Stimulated activated CD4-positive, alpha-beta T cell treated with anti-CD3 and anti-CD28 coated beads, TNF-alpha, amount 100 ng/mL, for 4 hours (primary cell): ENCODE measurements at regions not wholly inside any gene's neighbourhood (a gene's known extent, or its start where the extent isn't known, plus 50 kb on each side); places are given as distances from the start of the nearest gene placed in this dataset.
"Not testable (repeated sequence)": the region's sequence is repeated elsewhere in the genome, so short reads cannot be mapped to it uniquely, and the experiment has no call there.

Experiments
- DNase-seq, 3 experiments: peaks; one replicate each; pipeline ENCODE4 v3.0.0-alpha.2; 2020; ENCODE audit warnings: low read depth in 3 of 3

DNA sequence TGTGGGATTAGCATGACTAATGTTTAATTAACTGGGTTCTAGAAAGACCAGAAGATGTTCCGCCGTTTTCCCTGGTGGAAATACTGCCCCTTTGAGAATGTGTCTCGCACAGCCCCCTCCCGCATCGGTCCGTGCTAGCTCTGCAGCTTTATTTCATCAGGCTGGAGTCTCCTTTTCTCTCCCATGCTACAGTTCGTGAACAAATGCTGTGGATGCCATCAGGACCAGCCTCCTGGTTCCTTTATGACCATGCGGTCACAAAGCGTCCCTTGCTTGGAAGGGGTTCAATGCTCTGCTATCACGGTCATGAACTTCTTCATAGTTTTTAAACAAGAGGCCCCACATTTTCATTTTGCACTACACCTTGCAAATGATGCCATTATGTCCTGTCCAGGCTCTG lies 157.7 kb upstream of the TMEM132C start:
- no peak for DNase-seq

- no peak for DNase-seq
These were observed 157.3 kb upstream of the TMEM132C start for GRCh38 chr12:128109636-128110035.

- no peak for DNase-seq
These were observed 155.6 kb upstream of the TMEM132C start for GRCh38 chr12:128111333-128111732.

DNA sequence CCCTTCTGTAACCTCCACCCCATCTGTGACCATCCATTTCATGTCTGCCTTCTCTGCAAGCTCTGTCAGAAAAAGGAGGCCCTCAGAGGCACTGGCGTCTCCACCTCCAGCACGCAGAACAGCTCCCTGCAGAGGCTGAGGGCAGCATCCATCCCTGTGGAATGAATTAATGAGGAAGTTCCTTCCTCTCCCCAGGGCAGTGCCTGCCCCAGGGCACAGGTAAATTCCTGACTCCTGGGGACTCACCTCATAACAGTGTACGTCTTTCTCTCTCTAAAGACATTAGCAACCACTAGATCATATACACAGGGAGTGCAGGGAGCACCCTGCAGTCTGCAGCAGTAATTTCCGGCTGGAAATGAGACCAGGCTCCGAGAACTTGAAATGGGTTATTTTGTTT lies 155.0 kb upstream of the TMEM132C start:
- DNase-seq = no peak

DNA sequence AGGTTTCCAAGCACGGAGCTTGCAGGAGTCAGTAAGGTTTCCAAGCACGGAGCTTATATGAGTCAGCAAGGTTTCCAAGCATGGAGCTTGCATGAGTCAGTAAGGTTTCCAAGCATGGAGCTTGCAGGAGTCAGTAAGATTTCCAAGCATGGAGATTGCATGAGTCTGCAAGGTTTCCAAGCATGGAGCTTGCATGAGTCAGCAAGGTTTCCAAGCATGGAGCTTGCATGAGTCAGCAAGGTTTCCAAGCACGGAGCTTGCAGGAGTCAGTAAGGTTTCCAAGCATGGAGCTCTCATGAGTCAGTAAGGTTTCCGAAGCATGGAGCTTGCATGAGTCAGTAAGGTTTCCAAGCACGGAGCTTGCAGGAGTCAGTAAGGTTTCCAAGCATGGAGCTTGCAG lies 153.7 kb upstream of the TMEM132C start:
- DNase-seq = not testable (repeated sequence)

DNA sequence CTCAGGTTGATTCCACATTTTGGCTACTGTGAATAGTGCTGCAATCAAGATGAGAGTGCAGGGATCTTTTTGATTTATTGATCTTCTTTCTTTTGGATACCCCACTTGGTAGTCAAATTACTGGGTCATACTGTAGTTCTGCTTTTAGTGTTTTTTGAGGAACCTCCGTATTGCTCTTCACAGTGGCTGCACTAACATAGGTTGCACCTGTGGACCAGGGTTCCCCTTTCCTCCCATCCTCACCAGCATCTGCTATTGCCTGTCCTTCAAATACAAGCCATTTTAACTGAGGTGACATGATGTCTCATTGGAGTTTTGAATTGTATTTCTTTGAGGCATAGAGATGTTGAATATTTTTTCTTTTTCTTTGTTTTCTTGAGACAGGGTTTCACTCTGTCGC lies 152.5 kb upstream of the TMEM132C start:
- no peak for DNase-seq

DNA sequence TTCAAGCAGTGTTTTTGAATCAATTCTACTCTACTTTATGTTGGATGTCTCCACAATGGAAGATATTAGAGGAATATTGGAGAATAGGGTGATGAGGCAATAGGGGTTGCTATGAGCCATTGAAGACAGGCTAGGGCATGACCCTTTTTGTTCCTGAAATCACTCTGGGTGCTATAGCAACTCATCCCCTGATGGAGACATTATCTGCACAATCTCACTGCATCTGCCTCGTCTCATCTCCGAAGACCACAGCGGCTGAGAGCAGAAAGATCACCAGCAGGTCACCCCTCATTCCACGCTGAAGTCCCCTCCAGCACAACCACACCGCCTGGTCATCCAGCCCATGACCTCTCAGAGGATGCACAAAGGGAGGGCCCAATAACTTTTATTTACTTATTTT lies 150.4 kb upstream of the TMEM132C start:
- DNase-seq = no peak

GRCh38 chr12:128120035-128120434 lies 146.9 kb upstream of the TMEM132C start:
- DNase-seq = no peak

DNA sequence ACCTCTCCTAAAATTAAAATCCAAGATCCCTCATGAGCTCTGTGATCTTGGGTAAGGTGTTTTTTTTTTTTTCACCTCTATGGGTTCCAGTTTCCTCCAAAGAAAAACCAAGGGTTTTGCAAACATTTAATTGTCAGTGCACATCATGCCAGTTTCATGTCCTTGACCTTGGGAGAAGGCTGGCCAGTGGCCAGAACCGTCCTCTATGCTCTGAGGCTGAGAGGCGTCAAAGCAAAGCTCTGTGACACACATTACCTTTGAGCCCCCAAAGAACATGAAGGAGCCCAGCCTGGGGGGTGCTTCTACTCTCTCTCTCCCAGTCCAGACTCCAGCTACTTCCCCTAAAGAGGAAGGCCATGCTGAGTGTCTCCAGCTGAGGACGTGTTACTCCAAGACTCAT lies 145.5 kb upstream of the TMEM132C start:
- DNase-seq = no peak

GRCh38 chr12:128123096-128123495 lies 143.9 kb upstream of the TMEM132C start:
- DNase-seq = no peak

- DNase-seq = no peak
These were observed 135.0 kb upstream of the TMEM132C start for GRCh38 chr12:128131955-128132354.

DNA sequence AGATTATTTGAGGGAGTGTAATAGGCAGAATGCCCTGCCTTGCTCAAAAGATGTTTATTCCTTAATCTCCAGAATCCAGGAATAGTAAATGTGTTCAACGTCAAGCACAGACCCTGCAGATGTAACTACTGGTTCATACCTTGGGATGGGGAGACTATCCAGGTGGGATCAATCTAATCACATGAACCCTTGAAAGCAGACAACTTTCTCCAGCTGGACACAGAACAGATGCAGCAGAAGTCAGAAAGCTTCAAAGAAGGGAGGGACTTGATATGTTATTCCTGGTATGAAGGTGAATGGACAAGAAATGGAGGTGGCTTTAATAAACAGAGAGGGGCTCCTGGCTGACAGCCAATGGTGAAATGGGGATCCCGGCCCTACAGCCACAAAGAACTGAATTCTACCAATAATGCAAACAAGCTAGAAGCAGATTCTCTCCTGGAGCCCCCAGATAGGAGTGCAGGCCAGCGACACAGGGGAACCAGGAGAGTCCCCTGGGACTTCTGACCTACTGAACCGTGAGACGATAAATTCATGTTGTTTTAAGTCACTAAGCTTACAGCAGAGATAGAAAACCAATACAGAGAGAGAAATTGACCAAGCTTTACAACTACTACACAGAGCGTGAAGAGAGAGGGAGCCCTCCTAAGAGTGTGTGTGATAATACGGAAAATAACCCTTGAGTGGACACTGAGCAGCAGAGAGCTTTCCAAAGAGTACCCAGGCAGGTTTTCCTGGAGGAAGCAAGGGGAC lies 133.5 kb upstream of the TMEM132C start:
- DNase-seq = no peak

- no peak for DNase-seq
These were observed 129.8 kb upstream of the TMEM132C start for GRCh38 chr12:128137140-128137539.

- DNase-seq = no peak
These were observed 128.8 kb upstream of the TMEM132C start for GRCh38 chr12:128138125-128138524.

GRCh38 chr12:128140551-128140950 lies 126.4 kb upstream of the TMEM132C start:
- no peak for DNase-seq

DNA sequence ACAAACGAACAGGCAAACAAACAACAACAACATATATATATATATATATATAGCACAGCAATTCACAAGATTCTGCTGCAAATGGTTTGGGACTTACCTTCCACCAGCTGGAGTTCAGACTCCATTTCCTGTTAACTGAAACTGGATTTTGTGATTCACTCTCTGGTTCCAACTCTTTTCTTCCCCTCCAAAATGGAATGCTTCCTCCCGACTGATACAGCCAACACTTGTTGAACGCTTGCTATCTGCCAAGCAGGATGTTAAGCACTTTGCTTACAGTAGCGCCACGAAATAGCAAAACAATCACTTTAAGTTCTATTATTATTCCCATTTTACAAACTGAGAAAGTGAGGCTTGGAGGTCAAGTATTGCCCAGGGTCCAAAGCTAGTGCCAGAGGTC lies 116.0 kb upstream of the TMEM132C start:
- DNase-seq = no peak

DNA sequence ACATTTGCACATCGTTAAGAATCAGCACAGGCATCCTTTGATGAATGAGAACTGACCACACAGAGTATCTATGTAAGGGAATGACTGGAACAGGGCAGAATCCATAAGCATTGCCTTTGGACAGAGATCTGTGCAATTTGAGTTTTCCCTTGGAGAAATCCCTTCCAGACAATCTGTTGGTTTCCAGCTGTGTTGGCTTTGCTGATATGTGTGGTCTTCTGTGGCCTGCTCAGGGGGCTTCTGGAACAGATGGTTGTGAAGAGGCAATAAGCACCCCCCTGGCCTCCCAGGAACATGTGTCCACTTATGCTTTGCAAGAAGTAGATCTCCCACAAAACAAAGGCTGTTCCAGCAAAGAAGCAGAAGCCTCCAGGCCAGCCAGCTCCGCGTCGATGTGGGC lies 111.4 kb upstream of the TMEM132C start:
- DNase-seq = no peak

DNA sequence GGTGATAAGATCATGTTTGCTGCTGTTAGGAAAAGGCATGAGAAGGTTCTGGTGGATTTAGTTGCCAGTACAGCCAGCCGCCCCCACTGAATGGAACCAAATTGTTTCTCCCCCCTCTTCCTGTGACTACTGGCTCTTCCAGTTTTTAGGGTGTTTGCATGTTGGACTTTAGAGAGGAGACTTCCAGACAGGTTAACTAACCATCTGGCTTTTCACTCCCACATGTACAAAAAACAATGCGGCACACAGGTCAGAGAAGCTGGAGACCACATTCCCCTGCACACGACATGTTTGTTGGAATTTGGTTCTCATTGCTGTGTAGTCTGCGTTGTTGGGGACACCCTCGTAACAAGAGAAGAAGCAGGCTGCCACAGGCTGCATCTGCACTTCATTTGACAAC lies 103.9 kb upstream of the TMEM132C start:
- no peak for DNase-seq

GRCh38 chr12:128164533-128164932 lies 102.4 kb upstream of the TMEM132C start:
- DNase-seq = no peak

GRCh38 chr12:128165387-128165786 lies 101.6 kb upstream of the TMEM132C start:
- no peak for DNase-seq

GRCh38 chr12:128168273-128168672 lies 98.7 kb upstream of the TMEM132C start:
- DNase-seq = no peak

- no peak for DNase-seq
These were observed 96.8 kb upstream of the TMEM132C start for GRCh38 chr12:128170181-128170580.

DNA sequence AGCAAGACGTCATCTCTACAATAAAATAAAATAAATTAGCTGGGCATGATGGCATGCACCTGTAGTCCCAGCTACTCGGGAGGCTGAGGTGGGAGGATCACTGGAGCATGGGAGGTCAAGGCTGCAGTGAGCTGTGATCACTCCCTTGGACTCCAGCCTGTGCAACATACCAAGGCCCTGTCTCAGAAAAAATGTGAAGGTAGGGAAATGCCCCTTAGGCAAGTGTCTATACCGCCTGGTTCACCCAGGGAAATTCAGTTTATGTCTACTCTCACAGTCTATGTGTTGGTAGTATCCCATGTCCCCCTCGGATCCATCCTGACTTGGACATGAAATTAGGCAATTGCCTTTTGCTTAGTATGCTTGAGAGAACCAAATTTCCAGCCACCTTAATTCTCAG lies 88.4 kb upstream of the TMEM132C start:
- no peak for DNase-seq

- DNase-seq = no peak
These were observed 88.0 kb upstream of the TMEM132C start for GRCh38 chr12:128178966-128179365.
